ENCODE measurements at regions not wholly inside any gene's neighbourhood (a gene's known extent, or its start where the extent isn't known, plus 50 kb on each side); places are given as distances from the start of the nearest gene placed in this dataset.

GRCh38 chr2:14554849-14555545, 77.5 kb upstream of the LRATD1 start:
- TF ChIP-seq REXO4 (CRISPR knock-in tag; IDR thresholded peaks at IDR 0.05; ENCODE audit: borderline replicate concordance) (no peak), ZNF784 (CRISPR knock-in tag; IDR thresholded peaks at IDR 0.05; ENCODE audit: borderline replicate concordance) (no peak), ZNF451 (CRISPR knock-in tag; IDR thresholded peaks at IDR 0.05) (no peak), ZNF558 (CRISPR knock-in tag; IDR thresholded peaks at IDR 0.05; ENCODE audit: borderline replicate concordance) (no peak), SIX4 (CRISPR knock-in tag; IDR thresholded peaks at IDR 0.05) (no peak), E2F5 (CRISPR knock-in tag; conservative IDR thresholded peaks at IDR 0.05) (no peak), NFRKB (IDR thresholded peaks at IDR 0.05) (no peak), ZNF205 (CRISPR knock-in tag; IDR thresholded peaks at IDR 0.05) (no peak)
- ChIA-PET CTCF (ENCODE audit: low intra/inter-chr PET ratio, low total read pairs) (no interaction called here), POLR2A (no interaction called here)
- Histone ChIP-seq H3K9ac (ENCODE audit: insufficient read depth, low read depth, low read length) (no peak overlapping the region), H4K20me1 (ENCODE audit: insufficient read depth, low read length) (no peaks in the 10 kb centered on the region), H3K4me1 (ENCODE audit: insufficient read depth, low read length) (no peaks in the 10 kb centered on the region), H3K27ac (ENCODE audit: extremely low read length, insufficient read depth, low read length) (no peak overlapping the region), H3K79me2 (ENCODE audit: insufficient read depth, low read length) (no peaks in the 10 kb centered on the region), H2AFZ (ENCODE audit: low read length) (no peak overlapping the region), H3K9me3 (ENCODE audit: low read length) (no peaks in the 10 kb centered on the region), H3K4me2 (ENCODE audit: low read depth, low read length) (no peak overlapping the region), H3K36me3 (replicated peaks in 1 of 2; ENCODE audit: control insufficient read depth in 1 of 2, insufficient read depth in 2 of 2, low read length in 2 of 2) (no peaks in the 10 kb centered on the region), H3K27me3 (ENCODE audit: control insufficient read depth in 1 of 2, insufficient read depth in 2 of 2, low read length in 2 of 2) (no peaks in the 10 kb centered on the region), H3K4me3 (replicated peaks in 1 of 3; ENCODE audit: insufficient read depth in 1 of 3, low read depth in 2 of 3, low read length in 3 of 3) (no peak overlapping the region)
- no peak for DNase-seq (ENCODE audit: low spot score)
- FAIRE-seq = no peak
- no TSS peak for BruUV-seq (replicated peaks)
- in situ Hi-C loops (cut with HindIII; ENCODE audit: extremely low pct_ligation_motif_present, low pct_unique_long_range_greater_than_20kb) (no loop called here), intact Hi-C loops (cut with micrococcal nuclease; ENCODE audit: unreplicated experiment) (loop anchor here (1.0 kb wide), 1 partner anchor 31 kb away; no protein-coding TSS in a partner anchor)
- no peak for ATAC-seq
- WGBS (ENCODE audit: low lambda C conversion rate) = 16% methylated on average over 7 of the region's 7 CpGs

Measured in HepG2 (cell line).